GM23338 (cell line): ENCODE measurements at regions not wholly inside any gene's neighbourhood (a gene's known extent, or its start where the extent isn't known, plus 50 kb on each side); places are given as distances from the start of the nearest gene placed in this dataset.

ENCODE experiments used
- ATAC-seq: fragments of 200-7000 bp; cut with Tn5 transposase; 3 replicates; pipeline ENCODE4 v1.9.1; 2020
- DNase-seq: peaks from one replicate; pipeline ENCODE4 v3.0.0-alpha.2; 2015; ENCODE audit warnings: low spot score
- H2AFZ ChIP-seq: fragments of 200-600 bp; sonication (generic); 2 replicates; pipeline ENCODE4 v1.8.0; 2016; ENCODE audit warnings: antibody characterized with exemption, mild to moderate bottlenecking, moderate library complexity
- H3F3A ChIP-seq: fragments of 200-600 bp; sonication (generic); replicated peaks from 2 replicates; pipeline ENCODE4 v1.8.0; 2017; ENCODE audit warnings: antibody characterized with exemption, mixed run types, low read depth
- H3K27ac ChIP-seq: fragments of 200-600 bp; sonication (generic); 2 replicates; pipeline ENCODE4 v1.6.1; 2016; ENCODE audit warnings: low read depth
- H3K27me3 ChIP-seq: fragments of 200-600 bp; sonication (generic); 2 replicates; pipeline ENCODE4 v1.8.0; 2016; ENCODE audit warnings: mild to moderate bottlenecking, mixed run types, moderate library complexity; ENCODE audit not compliant: insufficient read depth
- H3K36me3 ChIP-seq: fragments of 200-600 bp; sonication (generic); 2 replicates; pipeline ENCODE4 v1.8.0; 2016; ENCODE audit warnings: mild to moderate bottlenecking; ENCODE audit not compliant: insufficient read depth
- H3K4me1 ChIP-seq: fragments of 200-600 bp; sonication (generic); 2 replicates; pipeline ENCODE4 v1.8.0; 2016; ENCODE audit warnings: mild to moderate bottlenecking, moderate library complexity; ENCODE audit not compliant: insufficient read depth
- H3K4me2 ChIP-seq: fragments of 200-600 bp; sonication (generic); 2 replicates; pipeline ENCODE4 v1.7.1; 2017; ENCODE audit warnings: mixed run types
- H3K4me3 ChIP-seq: fragments of 200-600 bp; sonication (generic); 2 replicates; pipeline ENCODE4 v1.6.1; 2016; ENCODE audit warnings: mixed run types
- H3K79me2 ChIP-seq: fragments of 200-600 bp; sonication (generic); replicated peaks from 2 replicates; pipeline ENCODE4 v1.8.0; 2017; ENCODE audit warnings: mild to moderate bottlenecking; ENCODE audit not compliant: insufficient read depth
- H3K9me2 ChIP-seq: fragments of 200-600 bp; sonication (generic); 2 replicates; pipeline ENCODE4 v1.8.0; 2017; ENCODE audit not compliant: insufficient read depth
- H4K20me1 ChIP-seq: fragments of 200-600 bp; sonication (generic); replicated peaks from 2 replicates; pipeline ENCODE4 v1.8.0; 2017; ENCODE audit warnings: mild to moderate bottlenecking; ENCODE audit not compliant: insufficient read depth
- H3K27ac Mint-ChIP-seq: 2 replicates; pipeline ENCODE4 v1.8.0; 2020; ENCODE audit warnings: inconsistent platforms, mild to moderate bottlenecking, moderate library complexity, mixed read lengths
- H3K27me3 Mint-ChIP-seq: 3 replicates; pipeline ENCODE4 v1.8.0; 2022; ENCODE audit warnings: low read depth, mild to moderate bottlenecking, moderate library complexity, mixed read lengths, inconsistent platforms; ENCODE audit not compliant: insufficient read depth, poor library complexity
- H3K36me3 Mint-ChIP-seq: 3 replicates; pipeline ENCODE4 v1.8.0; 2021; ENCODE audit warnings: low read depth, mild to moderate bottlenecking, inconsistent platforms, moderate library complexity, mixed read lengths
- H3K4me1 Mint-ChIP-seq: 3 replicates; pipeline ENCODE4 v1.8.0; 2020; ENCODE audit warnings: mild to moderate bottlenecking, inconsistent platforms, mixed read lengths
- H3K4me3 Mint-ChIP-seq: 3 replicates; pipeline ENCODE4 v1.8.0; 2021; ENCODE audit warnings: moderate library complexity, mild to moderate bottlenecking, inconsistent platforms, mixed read lengths
- H3K9me3 Mint-ChIP-seq: 3 replicates; pipeline ENCODE4 v1.8.0; 2020; ENCODE audit warnings: moderate library complexity, mild to moderate bottlenecking, inconsistent platforms, mixed read lengths
- CREB1 ChIP-seq: fragments of 250-450 bp; sonication (Bioruptor Pico); IDR thresholded peaks from 2 replicates; pipeline ENCODE4 v1.5.0; 2020; ENCODE audit warnings: low read depth, mild to moderate bottlenecking, moderate library complexity
- EZH2 ChIP-seq: fragments of 200-600 bp; sonication (generic); IDR thresholded peaks from one replicate; pipeline ENCODE4 v1.8.0; 2017; ENCODE audit warnings: antibody characterized with exemption, mild to moderate bottlenecking, low read depth; ENCODE audit not compliant: unreplicated experiment
- EZH2phosphoT487 ChIP-seq: fragments of 200-600 bp; sonication (generic); IDR thresholded peaks from one replicate; pipeline ENCODE4 v1.8.1; 2018; ENCODE audit warnings: antibody characterized with exemption; ENCODE audit not compliant: unreplicated experiment
- JUNB ChIP-seq: IDR thresholded peaks from one replicate; pipeline ENCODE4 v1.6.1; 2016; ENCODE audit warnings: antibody characterized with exemption; ENCODE audit not compliant: unreplicated experiment
- NANOG ChIP-seq: IDR thresholded peaks from 2 replicates; pipeline ENCODE4 v1.6.1; 2016; ENCODE audit warnings: antibody characterized with exemption, borderline replicate concordance
- POLR2AphosphoS5 ChIP-seq: IDR thresholded peaks from 2 replicates; pipeline ENCODE4 v1.6.1; 2016; ENCODE audit warnings: antibody characterized with exemption, low read depth
- STAT1 ChIP-seq: IDR thresholded peaks from one replicate; pipeline ENCODE4 v1.6.1; 2016; ENCODE audit warnings: antibody characterized with exemption; ENCODE audit not compliant: unreplicated experiment
- ZNF114 ChIP-seq: fragments of 250-450 bp; sonication (Bioruptor Pico); IDR thresholded peaks from 2 replicates; pipeline ENCODE4 v1.5.0; 2020; ENCODE audit warnings: mild to moderate bottlenecking, moderate library complexity
- ZNF331 ChIP-seq: fragments of 250-450 bp; sonication (Bioruptor Pico); IDR thresholded peaks from 2 replicates; pipeline ENCODE4 v1.5.0; 2020; ENCODE audit warnings: low read depth, mild to moderate bottlenecking, moderate library complexity
- TF ChIP-seq, protein P1 (sequence below): IDR thresholded peaks from 2 replicates; pipeline ENCODE4 v1.6.1; 2016; ENCODE audit warnings: antibody characterized with exemption
- TF ChIP-seq, protein P2 (sequence below): IDR thresholded peaks from one replicate; pipeline ENCODE4 v1.6.1; 2018; ENCODE audit warnings: antibody characterized with exemption; ENCODE audit not compliant: unreplicated experiment
- TF ChIP-seq, protein P3 (sequence below): fragments of 250-450 bp; sonication (Bioruptor Pico); IDR thresholded peaks from 2 replicates; pipeline ENCODE4 v1.5.0; 2020; ENCODE audit warnings: mild to moderate bottlenecking, moderate library complexity
- TF ChIP-seq, protein P4 (sequence below), 2 experiments: fragments of 200-600 bp in 1 of 2; sonication (generic) in 1 of 2; conservative IDR thresholded peaks; 2 replicates each; pipeline versions ENCODE4 v1.5.1 to v1.6.1; 2016 to 2017; ENCODE audit warnings: antibody characterized with exemption in 2 of 2, low read depth in 2 of 2, mild to moderate bottlenecking in 2 of 2, moderate library complexity in 1 of 2

DNA sequence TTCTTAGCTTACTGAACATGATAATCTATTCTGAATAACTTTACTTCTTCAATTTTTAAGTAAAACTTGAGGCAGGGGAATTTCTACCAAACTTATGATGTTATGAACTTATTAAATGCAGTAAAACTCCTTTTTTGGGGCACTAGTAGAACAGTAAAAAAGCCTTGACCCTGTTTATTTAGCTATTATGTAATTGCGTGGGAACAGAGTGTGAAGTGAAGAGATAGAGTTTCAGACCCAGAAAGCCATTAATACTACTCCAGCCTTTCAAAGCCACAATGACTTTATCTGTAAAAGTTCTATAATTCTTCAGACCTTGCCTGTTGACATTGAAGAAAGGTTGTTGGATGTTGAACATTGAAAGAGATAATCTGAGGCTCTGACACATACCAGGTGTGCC lies 638.8 kb upstream of the GRM7 start:
- Mint-ChIP-seq H3K27me3 (no peaks in the 10 kb centered on the region), H3K4me3 (no peak overlapping the region), H3K36me3 (no peaks in the 10 kb centered on the region), H3K9me3 (peaks cover 62% of the 10 kb centered on the region), H3K27ac (no peak overlapping the region), H3K4me1 (peaks cover 4% of the 10 kb centered on the region; the same call in 2 of the 3 replicates)
- Histone ChIP-seq H3K27ac (no peak overlapping the region), H3K27me3 (no peaks in the 10 kb centered on the region), H3K4me3 (no peak overlapping the region), H3K4me1 (no peaks in the 10 kb centered on the region), H4K20me1 (no peaks in the 10 kb centered on the region), H3K36me3 (no peaks in the 10 kb centered on the region; the same call in 1 of the 2 replicates), H3F3A (no peaks in the 10 kb centered on the region), H2AFZ (no peak overlapping the region), H3K9me2 (no peaks in the 10 kb centered on the region), H3K79me2 (no peaks in the 10 kb centered on the region), H3K4me2 (no peak overlapping the region)
- DNase-seq, result no peak
- ATAC-seq, result no peak
- TF ChIP-seq CREB1 (CRISPR knock-in tag), result no peak
- TF ChIP-seq, protein P1, sequence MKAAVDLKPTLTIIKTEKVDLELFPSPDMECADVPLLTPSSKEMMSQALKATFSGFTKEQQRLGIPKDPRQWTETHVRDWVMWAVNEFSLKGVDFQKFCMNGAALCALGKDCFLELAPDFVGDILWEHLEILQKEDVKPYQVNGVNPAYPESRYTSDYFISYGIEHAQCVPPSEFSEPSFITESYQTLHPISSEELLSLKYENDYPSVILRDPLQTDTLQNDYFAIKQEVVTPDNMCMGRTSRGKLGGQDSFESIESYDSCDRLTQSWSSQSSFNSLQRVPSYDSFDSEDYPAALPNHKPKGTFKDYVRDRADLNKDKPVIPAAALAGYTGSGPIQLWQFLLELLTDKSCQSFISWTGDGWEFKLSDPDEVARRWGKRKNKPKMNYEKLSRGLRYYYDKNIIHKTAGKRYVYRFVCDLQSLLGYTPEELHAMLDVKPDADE, result no peak
- no peak for TF ChIP-seq NANOG
- TF ChIP-seq EZH2phosphoT487, result no peak
- no peak for TF ChIP-seq POLR2AphosphoS5
- TF ChIP-seq, protein P2, sequence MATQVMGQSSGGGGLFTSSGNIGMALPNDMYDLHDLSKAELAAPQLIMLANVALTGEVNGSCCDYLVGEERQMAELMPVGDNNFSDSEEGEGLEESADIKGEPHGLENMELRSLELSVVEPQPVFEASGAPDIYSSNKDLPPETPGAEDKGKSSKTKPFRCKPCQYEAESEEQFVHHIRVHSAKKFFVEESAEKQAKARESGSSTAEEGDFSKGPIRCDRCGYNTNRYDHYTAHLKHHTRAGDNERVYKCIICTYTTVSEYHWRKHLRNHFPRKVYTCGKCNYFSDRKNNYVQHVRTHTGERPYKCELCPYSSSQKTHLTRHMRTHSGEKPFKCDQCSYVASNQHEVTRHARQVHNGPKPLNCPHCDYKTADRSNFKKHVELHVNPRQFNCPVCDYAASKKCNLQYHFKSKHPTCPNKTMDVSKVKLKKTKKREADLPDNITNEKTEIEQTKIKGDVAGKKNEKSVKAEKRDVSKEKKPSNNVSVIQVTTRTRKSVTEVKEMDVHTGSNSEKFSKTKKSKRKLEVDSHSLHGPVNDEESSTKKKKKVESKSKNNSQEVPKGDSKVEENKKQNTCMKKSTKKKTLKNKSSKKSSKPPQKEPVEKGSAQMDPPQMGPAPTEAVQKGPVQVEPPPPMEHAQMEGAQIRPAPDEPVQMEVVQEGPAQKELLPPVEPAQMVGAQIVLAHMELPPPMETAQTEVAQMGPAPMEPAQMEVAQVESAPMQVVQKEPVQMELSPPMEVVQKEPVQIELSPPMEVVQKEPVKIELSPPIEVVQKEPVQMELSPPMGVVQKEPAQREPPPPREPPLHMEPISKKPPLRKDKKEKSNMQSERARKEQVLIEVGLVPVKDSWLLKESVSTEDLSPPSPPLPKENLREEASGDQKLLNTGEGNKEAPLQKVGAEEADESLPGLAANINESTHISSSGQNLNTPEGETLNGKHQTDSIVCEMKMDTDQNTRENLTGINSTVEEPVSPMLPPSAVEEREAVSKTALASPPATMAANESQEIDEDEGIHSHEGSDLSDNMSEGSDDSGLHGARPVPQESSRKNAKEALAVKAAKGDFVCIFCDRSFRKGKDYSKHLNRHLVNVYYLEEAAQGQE, result no peak
- TF ChIP-seq EZH2, result no peak
- no peak for TF ChIP-seq ZNF114
- TF ChIP-seq, protein P3, sequence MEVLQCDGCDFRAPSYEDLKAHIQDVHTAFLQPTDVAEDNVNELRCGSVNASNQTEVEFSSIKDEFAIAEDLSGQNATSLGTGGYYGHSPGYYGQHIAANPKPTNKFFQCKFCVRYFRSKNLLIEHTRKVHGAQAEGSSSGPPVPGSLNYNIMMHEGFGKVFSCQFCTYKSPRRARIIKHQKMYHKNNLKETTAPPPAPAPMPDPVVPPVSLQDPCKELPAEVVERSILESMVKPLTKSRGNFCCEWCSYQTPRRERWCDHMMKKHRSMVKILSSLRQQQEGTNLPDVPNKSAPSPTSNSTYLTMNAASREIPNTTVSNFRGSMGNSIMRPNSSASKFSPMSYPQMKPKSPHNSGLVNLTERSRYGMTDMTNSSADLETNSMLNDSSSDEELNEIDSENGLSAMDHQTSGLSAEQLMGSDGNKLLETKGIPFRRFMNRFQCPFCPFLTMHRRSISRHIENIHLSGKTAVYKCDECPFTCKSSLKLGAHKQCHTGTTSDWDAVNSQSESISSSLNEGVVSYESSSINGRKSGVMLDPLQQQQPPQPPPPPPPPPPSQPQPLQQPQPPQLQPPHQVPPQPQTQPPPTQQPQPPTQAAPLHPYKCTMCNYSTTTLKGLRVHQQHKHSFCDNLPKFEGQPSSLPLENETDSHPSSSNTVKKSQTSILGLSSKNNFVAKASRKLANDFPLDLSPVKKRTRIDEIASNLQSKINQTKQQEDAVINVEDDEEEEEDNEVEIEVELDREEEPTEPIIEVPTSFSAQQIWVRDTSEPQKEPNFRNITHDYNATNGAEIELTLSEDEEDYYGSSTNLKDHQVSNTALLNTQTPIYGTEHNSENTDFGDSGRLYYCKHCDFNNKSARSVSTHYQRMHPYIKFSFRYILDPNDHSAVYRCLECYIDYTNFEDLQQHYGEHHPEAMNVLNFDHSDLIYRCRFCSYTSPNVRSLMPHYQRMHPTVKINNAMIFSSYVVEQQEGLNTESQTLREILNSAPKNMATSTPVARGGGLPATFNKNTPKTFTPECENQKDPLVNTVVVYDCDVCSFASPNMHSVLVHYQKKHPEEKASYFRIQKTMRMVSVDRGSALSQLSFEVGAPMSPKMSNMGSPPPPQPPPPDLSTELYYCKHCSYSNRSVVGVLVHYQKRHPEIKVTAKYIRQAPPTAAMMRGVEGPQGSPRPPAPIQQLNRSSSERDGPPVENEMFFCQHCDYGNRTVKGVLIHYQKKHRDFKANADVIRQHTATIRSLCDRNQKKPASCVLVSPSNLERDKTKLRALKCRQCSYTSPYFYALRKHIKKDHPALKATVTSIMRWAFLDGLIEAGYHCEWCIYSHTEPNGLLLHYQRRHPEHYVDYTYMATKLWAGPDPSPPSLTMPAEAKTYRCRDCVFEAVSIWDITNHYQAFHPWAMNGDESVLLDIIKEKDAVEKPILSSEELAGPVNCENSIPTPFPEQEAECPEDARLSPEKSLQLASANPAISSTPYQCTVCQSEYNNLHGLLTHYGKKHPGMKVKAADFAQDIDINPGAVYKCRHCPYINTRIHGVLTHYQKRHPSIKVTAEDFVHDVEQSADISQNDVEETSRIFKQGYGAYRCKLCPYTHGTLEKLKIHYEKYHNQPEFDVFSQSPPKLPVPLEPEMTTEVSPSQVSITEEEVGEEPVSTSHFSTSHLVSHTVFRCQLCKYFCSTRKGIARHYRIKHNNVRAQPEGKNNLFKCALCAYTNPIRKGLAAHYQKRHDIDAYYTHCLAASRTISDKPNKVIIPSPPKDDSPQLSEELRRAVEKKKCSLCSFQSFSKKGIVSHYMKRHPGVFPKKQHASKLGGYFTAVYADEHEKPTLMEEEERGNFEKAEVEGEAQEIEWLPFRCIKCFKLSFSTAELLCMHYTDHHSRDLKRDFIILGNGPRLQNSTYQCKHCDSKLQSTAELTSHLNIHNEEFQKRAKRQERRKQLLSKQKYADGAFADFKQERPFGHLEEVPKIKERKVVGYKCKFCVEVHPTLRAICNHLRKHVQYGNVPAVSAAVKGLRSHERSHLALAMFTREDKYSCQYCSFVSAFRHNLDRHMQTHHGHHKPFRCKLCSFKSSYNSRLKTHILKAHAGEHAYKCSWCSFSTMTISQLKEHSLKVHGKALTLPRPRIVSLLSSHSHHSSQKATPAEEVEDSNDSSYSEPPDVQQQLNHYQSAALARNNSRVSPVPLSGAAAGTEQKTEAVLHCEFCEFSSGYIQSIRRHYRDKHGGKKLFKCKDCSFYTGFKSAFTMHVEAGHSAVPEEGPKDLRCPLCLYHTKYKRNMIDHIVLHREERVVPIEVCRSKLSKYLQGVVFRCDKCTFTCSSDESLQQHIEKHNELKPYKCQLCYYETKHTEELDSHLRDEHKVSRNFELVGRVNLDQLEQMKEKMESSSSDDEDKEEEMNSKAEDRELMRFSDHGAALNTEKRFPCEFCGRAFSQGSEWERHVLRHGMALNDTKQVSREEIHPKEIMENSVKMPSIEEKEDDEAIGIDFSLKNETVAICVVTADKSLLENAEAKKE (CRISPR knock-in tag), result no peak
- TF ChIP-seq ZNF331 (CRISPR knock-in tag), result no peak
- no peak for TF ChIP-seq STAT1
- TF ChIP-seq, protein P4, sequence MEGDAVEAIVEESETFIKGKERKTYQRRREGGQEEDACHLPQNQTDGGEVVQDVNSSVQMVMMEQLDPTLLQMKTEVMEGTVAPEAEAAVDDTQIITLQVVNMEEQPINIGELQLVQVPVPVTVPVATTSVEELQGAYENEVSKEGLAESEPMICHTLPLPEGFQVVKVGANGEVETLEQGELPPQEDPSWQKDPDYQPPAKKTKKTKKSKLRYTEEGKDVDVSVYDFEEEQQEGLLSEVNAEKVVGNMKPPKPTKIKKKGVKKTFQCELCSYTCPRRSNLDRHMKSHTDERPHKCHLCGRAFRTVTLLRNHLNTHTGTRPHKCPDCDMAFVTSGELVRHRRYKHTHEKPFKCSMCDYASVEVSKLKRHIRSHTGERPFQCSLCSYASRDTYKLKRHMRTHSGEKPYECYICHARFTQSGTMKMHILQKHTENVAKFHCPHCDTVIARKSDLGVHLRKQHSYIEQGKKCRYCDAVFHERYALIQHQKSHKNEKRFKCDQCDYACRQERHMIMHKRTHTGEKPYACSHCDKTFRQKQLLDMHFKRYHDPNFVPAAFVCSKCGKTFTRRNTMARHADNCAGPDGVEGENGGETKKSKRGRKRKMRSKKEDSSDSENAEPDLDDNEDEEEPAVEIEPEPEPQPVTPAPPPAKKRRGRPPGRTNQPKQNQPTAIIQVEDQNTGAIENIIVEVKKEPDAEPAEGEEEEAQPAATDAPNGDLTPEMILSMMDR (conservative IDR thresholded peaks at IDR 0.05; ENCODE audit: low read depth in 2 of 2), result no peak
- no peak for TF ChIP-seq JUNB
